Spleen (tissue), 7 donors: ENCODE measurements at regions not wholly inside any gene's neighbourhood (a gene's known extent, or its start where the extent isn't known, plus 50 kb on each side); places are given as distances from the start of the nearest gene placed in this dataset.

Experiments
- POLR2A ChIP-seq, 3 donors: fragments of 450-650 bp; IDR thresholded peaks; one replicate each; pipeline ENCODE4 v1.5.1; 2017; ENCODE audit warnings: antibody characterized with exemption in 3 of 3, mild to moderate bottlenecking in 1 of 3
- TF ChIP-seq, protein P1 (sequence below), 11 experiments: fragments of 200-600 bp in 7 of 11; fragments of 450-650 bp in 4 of 11; sonication (generic) in 4 of 11; IDR thresholded peaks in 8 of 11; conservative IDR thresholded peaks in 3 of 11; 1 replicate in 7 of 11; 2 replicates in 4 of 11; pipeline versions ENCODE4 v1.4.0 to v1.8.0; 2016 to 2021; ENCODE audit warnings: antibody characterized with exemption in 11 of 11, inconsistent platforms in 4 of 11, mild to moderate bottlenecking in 1 of 11
- donor health status: DM: no; HTN: no; CAD: no; lungs with moderate emphysema.
- donor health status: DM: no; HTN: no; CAD: no.
- donor health status: DM: no; HTN: no; CAD: no.

- TF ChIP-seq POLR2A (IDR thresholded peaks at IDR 0.05) = no peak
- TF ChIP-seq, protein P1, sequence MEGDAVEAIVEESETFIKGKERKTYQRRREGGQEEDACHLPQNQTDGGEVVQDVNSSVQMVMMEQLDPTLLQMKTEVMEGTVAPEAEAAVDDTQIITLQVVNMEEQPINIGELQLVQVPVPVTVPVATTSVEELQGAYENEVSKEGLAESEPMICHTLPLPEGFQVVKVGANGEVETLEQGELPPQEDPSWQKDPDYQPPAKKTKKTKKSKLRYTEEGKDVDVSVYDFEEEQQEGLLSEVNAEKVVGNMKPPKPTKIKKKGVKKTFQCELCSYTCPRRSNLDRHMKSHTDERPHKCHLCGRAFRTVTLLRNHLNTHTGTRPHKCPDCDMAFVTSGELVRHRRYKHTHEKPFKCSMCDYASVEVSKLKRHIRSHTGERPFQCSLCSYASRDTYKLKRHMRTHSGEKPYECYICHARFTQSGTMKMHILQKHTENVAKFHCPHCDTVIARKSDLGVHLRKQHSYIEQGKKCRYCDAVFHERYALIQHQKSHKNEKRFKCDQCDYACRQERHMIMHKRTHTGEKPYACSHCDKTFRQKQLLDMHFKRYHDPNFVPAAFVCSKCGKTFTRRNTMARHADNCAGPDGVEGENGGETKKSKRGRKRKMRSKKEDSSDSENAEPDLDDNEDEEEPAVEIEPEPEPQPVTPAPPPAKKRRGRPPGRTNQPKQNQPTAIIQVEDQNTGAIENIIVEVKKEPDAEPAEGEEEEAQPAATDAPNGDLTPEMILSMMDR (IDR thresholded peaks at IDR 0.05 in 8 of 11, conservative IDR thresholded peaks at IDR 0.05 in 3 of 11) = no peak
Measured at GRCh38 chr13:103145442-103145841, 79.2 kb upstream of the SLC10A2 start.
